ENCODE measurements at regions not wholly inside any gene's neighbourhood (a gene's known extent, or its start where the extent isn't known, plus 50 kb on each side); places are given as distances from the start of the nearest gene placed in this dataset.
"Not testable (repeated sequence)": the region's sequence is repeated elsewhere in the genome, so short reads cannot be mapped to it uniquely, and the experiment has no call there.

DNA sequence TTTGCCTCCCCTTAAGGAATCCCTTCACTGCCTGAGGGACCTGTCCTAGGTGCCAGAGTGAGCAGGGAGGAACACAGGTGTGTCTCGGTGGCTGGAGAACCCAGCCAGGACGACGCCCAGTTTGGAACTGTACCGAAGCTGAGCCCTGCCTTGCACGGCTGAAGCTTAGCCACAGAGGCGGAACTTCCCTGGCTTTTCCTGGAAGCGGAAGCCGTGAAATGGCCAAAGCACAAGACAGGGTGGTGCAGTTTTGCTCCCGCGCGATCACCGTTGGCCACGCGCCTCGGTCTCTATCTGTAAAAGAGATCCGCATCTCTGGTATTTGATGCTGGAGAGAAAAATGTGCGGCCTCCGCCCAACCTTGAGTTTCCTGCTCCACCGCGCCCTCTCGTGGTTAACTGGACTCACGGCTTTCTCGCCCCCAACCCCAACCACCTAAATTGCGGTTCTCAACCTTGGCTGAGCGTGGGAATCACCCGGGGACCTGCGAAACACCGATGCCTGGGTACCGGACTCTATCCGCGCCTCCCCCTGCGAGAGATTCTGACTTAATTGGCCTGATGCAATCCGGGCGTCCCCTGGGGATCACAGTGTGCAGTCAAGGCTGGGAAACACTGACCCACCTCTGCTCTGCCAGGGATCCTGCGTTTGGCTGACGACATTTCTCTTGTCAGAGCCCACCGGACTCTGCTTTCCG, 70.7 kb upstream of the ABHD2 start:
- ATAC-seq (ENCODE audit: low FRiP score) (peak; percentile 90), DNase-seq (ENCODE audit: low spot score) (peak; percentile 85)
- peak in 1 of 3 donors; percentile 61 for TF ChIP-seq CTCF (IDR thresholded peaks at IDR 0.05)

DNA sequence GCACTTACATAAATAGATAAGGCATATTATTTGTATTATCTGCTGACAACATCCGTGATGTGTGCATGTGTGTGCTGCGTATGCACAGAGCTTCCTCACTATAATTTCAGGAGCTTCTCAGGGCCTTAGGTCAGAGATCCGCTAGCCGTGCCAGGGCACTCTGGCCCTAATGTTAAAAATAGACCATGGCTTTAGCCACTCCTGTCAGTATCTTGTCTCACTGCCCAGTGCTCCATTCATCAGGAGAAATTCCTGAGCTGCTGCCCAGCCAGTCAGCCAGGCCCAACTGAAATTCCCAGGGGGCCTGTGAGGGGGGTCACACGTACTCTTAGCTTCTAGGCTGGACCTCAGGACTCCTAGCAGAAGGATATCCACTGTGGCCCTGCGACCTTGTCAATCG, 70.0 kb upstream of the ABHD2 start:
- TF ChIP-seq CTCF (IDR thresholded peaks at IDR 0.05), result no peak
- peak; percentile 63 for ATAC-seq (ENCODE audit: low FRiP score)
- DNase-seq (ENCODE audit: low spot score), result no peak

DNA sequence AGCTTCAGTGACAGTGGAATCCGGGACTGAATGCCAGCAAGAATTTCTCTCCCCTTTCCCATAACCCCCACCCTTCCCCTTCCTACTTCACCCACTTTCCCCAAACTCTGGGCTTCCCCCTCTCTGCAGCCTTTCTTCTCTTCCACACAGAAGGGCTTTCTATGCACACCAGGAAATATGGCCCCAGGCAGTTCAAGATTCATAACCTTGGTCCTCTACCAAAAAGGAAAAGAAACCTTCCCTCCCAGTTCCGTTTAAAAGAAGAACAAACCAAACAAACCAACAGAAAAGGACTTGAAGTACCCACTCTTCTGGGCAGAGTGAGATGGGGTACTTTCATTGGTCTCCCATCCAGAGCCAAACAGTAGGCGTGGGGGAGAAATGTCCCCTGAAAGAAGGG, 68.8 kb upstream of the ABHD2 start:
- TF ChIP-seq CTCF (IDR thresholded peaks at IDR 0.05), result no peak
- no peak for ATAC-seq (ENCODE audit: low FRiP score)
- DNase-seq (ENCODE audit: low spot score), result no peak

DNA sequence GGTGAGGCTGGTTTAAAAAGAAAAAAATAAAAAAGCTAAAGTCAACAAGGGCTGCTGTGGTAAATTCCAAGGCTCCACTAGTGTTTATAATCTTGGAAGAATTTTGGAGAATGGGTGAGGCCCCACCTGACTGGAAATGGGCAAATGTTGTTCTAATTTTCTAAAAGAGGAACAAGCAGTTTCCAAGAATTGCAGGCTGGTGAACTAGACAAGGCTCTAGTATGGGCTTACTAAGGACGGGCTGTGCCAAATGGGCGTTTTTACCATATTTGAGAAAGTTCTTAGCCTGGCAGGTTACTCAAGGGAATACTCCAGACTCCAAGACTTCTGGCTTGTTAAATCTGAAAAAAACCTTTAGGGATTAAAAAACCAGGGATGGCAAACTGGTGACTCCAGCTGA, 67.0 kb upstream of the ABHD2 start:
- ATAC-seq (ENCODE audit: low FRiP score) (no peak), DNase-seq (ENCODE audit: low spot score) (no peak)
- TF ChIP-seq CTCF (IDR thresholded peaks at IDR 0.05), result no peak

DNA sequence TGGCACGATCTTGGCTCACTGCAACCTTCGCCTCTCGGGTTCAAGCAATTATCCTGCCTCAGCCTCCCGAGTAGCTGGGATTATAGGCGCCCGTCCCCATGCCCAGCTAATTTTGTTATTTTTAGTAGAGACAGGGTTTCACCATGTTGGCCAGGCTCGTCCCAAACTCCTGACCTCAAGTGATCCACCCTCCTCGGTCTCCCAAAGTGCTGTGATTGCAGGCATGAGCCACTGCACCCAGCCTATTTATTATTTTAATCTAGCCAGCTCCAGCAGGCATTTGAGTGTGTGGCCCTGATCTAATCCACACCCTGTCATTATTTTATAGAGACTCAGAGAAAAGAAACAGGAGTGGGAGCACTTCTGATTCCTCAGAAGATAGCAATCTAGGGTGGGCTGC, 66.4 kb upstream of the ABHD2 start:
- not testable (repeated sequence) for ATAC-seq (ENCODE audit: low FRiP score); DNase-seq (ENCODE audit: low spot score)

GRCh38 chr15:89023311-89023961, 64.8 kb upstream of the ABHD2 start:
- ATAC-seq (ENCODE audit: low FRiP score) (no peak), DNase-seq (ENCODE audit: low spot score) (no peak)
- no peak for TF ChIP-seq CTCF (IDR thresholded peaks at IDR 0.05)

GRCh38 chr15:89024418-89024817, 63.8 kb upstream of the ABHD2 start:
- TF ChIP-seq CTCF (IDR thresholded peaks at IDR 0.05), result no peak
- ATAC-seq (ENCODE audit: low FRiP score) (no peak), DNase-seq (ENCODE audit: low spot score) (no peak)
